NCI-H748 (cell line): ENCODE measurements at regions not wholly inside any gene's neighbourhood (a gene's known extent, or its start where the extent isn't known, plus 50 kb on each side); places are given as distances from the start of the nearest gene placed in this dataset.

Source experiments
- DNase-seq: peaks from one replicate; lab custom pipeline; 2025; ENCODE audit not compliant: unreplicated experiment; lab: John Stamatoyannopoulos, UW

GRCh38 chr11:128232588-128232987 is 354.8 kb downstream of the ETS1 start:
- DNase-seq: no peak

- DNase-seq: no peak
These were observed 355.4 kb downstream of the ETS1 start for GRCh38 chr11:128231845-128232410.

- no peak for DNase-seq
These were observed 359.9 kb downstream of the ETS1 start for GRCh38 chr11:128227466-128227865.

GRCh38 chr11:128226106-128226716 is 361.1 kb downstream of the ETS1 start:
- DNase-seq: no peak

- no peak for DNase-seq
These were observed 365.0 kb downstream of the ETS1 start for GRCh38 chr11:128222245-128222884.

- no peak for DNase-seq
These were observed 367.6 kb downstream of the ETS1 start for GRCh38 chr11:128219731-128220120.

GRCh38 chr11:128216198-128216597 is 371.2 kb downstream of the ETS1 start:
- no peak for DNase-seq

- DNase-seq: no peak
These were observed 372.0 kb downstream of the ETS1 start for GRCh38 chr11:128215238-128215882.

- DNase-seq: no peak
These were observed 373.1 kb downstream of the ETS1 start for GRCh38 chr11:128214263-128214662.

GRCh38 chr11:128213461-128213860 is 373.9 kb downstream of the ETS1 start:
- DNase-seq: no peak

- DNase-seq: no peak
These were observed 375.0 kb downstream of the ETS1 start for GRCh38 chr11:128212324-128212723.

GRCh38 chr11:128210148-128210940 is 377.0 kb downstream of the ETS1 start:
- no peak for DNase-seq

GRCh38 chr11:128209138-128209435 is 378.3 kb downstream of the ETS1 start:
- DNase-seq: no peak

GRCh38 chr11:128208329-128209137 is 378.8 kb downstream of the ETS1 start:
- no peak for DNase-seq

- no peak for DNase-seq
These were observed 379.5 kb downstream of the ETS1 start for GRCh38 chr11:128207861-128208321.

- no peak for DNase-seq
These were observed 380.9 kb downstream of the ETS1 start for GRCh38 chr11:128206461-128206860.

GRCh38 chr11:128205796-128206195 is 381.6 kb downstream of the ETS1 start:
- no peak for DNase-seq

GRCh38 chr11:128204898-128205297 is 382.5 kb downstream of the ETS1 start:
- DNase-seq: no peak

- DNase-seq: no peak
These were observed 385.6 kb downstream of the ETS1 start for GRCh38 chr11:128201801-128202200.

- DNase-seq: no peak
These were observed 386.3 kb downstream of the ETS1 start for GRCh38 chr11:128201009-128201408.

GRCh38 chr11:128200467-128200866 is 386.9 kb downstream of the ETS1 start:
- DNase-seq: no peak
